OCI-LY1 (cell line): ENCODE measurements at regions not wholly inside any gene's neighbourhood (a gene's known extent, or its start where the extent isn't known, plus 50 kb on each side); places are given as distances from the start of the nearest gene placed in this dataset.
A peak's percentile ranks its signal among the peaks of the same experiment; 100 is the strongest.
"Not testable (repeated sequence)": the region's sequence is repeated elsewhere in the genome, so short reads cannot be mapped to it uniquely, and the experiment has no call there.

Experiments
- H2AFZ ChIP-seq: fragments of 200-600 bp; sonication (generic), shearing (Covaris generic); 2 replicates; pipeline ENCODE4 v1.6.0; 2014; ENCODE audit warnings: antibody characterized with exemption, mild to moderate bottlenecking, low read length
- H3F3A ChIP-seq: fragments of 200-600 bp; sonication (generic), shearing (Covaris generic); 2 replicates; pipeline ENCODE4 v1.6.0; 2014; ENCODE audit warnings: mild to moderate bottlenecking, antibody characterized with exemption, low read length, moderate library complexity; ENCODE audit not compliant: insufficient read depth
- H3K27ac ChIP-seq: fragments of 200-600 bp; sonication (generic); 2 replicates; pipeline ENCODE4 v1.5.1; 2014; ENCODE audit warnings: low read length, mixed run types, mild to moderate bottlenecking, low read depth; ENCODE audit not compliant: poor library complexity, severe bottlenecking
- H3K27me3 ChIP-seq: fragments of 200-600 bp; sonication (generic); 2 replicates; pipeline ENCODE4 v1.6.0; 2014; ENCODE audit warnings: antibody characterized with exemption, mild to moderate bottlenecking, low read length, moderate library complexity; ENCODE audit not compliant: insufficient read depth
- H3K36me3 ChIP-seq: fragments of 200-600 bp; sonication (generic); 2 replicates; pipeline ENCODE4 v1.6.1; 2014; ENCODE audit warnings: mild to moderate bottlenecking, antibody characterized with exemption, low read length, moderate library complexity, mixed read lengths; ENCODE audit not compliant: insufficient read depth
- H3K4me1 ChIP-seq: fragments of 200-600 bp; sonication (generic); 2 replicates; pipeline ENCODE4 v1.5.1; 2014; ENCODE audit warnings: mild to moderate bottlenecking, low read length, moderate library complexity; ENCODE audit not compliant: insufficient read depth, severe bottlenecking
- H3K4me2 ChIP-seq: fragments of 200-600 bp; sonication (generic), shearing (Covaris generic); 2 replicates; pipeline ENCODE4 v1.6.1; 2014; ENCODE audit warnings: low read length
- H3K4me3 ChIP-seq: fragments of 200-600 bp; sonication (generic); 2 replicates; pipeline ENCODE4 v1.5.1; 2014; ENCODE audit warnings: low read length, low read depth, mild to moderate bottlenecking, mixed read lengths; ENCODE audit not compliant: poor library complexity, severe bottlenecking
- H3K79me2 ChIP-seq: fragments of 200-600 bp; shearing (Covaris generic); 2 replicates; pipeline ENCODE4 v1.6.1; 2016; ENCODE audit warnings: mixed run types, low read length, mixed read lengths; ENCODE audit not compliant: insufficient read depth
- H3K9ac ChIP-seq: fragments of 200-600 bp; sonication (generic), shearing (Covaris generic); 2 replicates; pipeline ENCODE4 v1.6.1; 2014; ENCODE audit warnings: mild to moderate bottlenecking, low read length, mixed read lengths
- H3K9me2 ChIP-seq: fragments of 200-600 bp; sonication (generic), shearing (Covaris generic); 2 replicates; pipeline ENCODE4 v1.6.1; 2014; ENCODE audit warnings: low read depth, mild to moderate bottlenecking, low read length, mixed read lengths
- H3K9me3 ChIP-seq: fragments of 200-600 bp; shearing (Covaris generic); 2 replicates; pipeline ENCODE4 v1.6.1; 2014; ENCODE audit warnings: low read length, mixed read lengths
- H4K20me1 ChIP-seq: fragments of 200-600 bp; sonication (generic), shearing (Covaris generic); 2 replicates; pipeline ENCODE4 v1.6.0; 2016; ENCODE audit warnings: mild to moderate bottlenecking, low read length; ENCODE audit not compliant: insufficient read depth
- EZH2 ChIP-seq: fragments of 200-600 bp; sonication (generic), shearing (Covaris generic); IDR thresholded peaks from 2 replicates; pipeline ENCODE4 v1.8.0; 2017; ENCODE audit warnings: borderline replicate concordance, mixed run types, mild to moderate bottlenecking, antibody characterized with exemption, low read length, moderate library complexity, mixed read lengths
- TF ChIP-seq, protein P1 (sequence below): fragments of 200-600 bp; sonication (generic), shearing (Covaris generic); IDR thresholded peaks from 2 replicates; pipeline ENCODE4 v1.5.1; 2017; ENCODE audit warnings: mild to moderate bottlenecking, antibody characterized with exemption, low read length, moderate library complexity, mixed read lengths

DNA sequence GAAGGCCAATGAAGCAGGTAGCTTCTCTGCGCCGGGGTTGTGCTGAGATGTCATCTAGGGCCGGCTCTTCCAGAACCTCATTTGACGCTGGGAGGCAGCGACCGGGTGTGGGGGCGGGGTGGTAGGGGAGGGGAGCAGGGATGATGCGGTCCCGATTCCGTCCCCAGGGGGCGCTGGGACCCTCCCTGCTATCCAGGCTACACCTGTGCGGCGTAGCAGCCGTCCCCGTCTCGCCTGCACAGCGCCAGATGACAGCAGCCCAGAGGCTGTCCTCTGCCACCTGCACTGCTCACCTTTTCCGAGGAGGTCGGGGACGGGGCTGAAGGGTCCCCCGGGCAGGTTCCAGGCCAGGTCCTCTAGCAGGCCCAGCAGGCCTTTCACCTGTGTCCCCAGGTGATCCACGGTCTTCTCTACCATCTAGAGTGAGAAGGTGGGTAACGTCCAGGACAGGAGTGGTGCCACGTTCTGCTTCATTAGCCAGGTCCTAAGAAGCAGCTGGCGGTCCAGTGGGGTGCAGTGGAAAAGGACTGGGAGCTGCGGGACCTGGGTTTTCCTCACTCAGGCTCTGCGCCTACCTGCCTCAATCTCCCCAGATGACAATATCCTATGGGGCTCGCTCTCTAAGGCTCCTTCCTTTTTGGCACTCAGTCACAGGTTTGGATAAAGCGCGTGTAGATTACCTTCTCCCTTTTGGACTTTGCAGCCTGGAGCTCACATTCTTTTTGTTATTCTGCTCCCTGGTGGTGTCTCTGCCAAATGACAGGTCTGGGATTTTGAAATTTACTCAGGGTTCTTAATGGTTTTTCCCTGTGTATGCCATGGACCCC is 56.0 kb upstream of the RAB6C start:
- Histone ChIP-seq H3K36me3 (no peaks in the 10 kb centered on the region), H3K27ac (no peak overlapping the region), H3K4me1 (no peaks in the 10 kb centered on the region), H2AFZ (no peak overlapping the region), H3K79me2 (no peaks in the 10 kb centered on the region), H3K9ac (no peak overlapping the region), H3K27me3 (no peaks in the 10 kb centered on the region), H4K20me1 (no peaks in the 10 kb centered on the region), H3K9me2 (no peaks in the 10 kb centered on the region), H3K4me2 (no peak overlapping the region), H3K4me3 (no peak overlapping the region), H3F3A (no peaks in the 10 kb centered on the region), H3K9me3 (peaks cover 7% of the 10 kb centered on the region; the same call in 1 of the 2 replicates)
- no peak for TF ChIP-seq EZH2
- TF ChIP-seq, protein P1, sequence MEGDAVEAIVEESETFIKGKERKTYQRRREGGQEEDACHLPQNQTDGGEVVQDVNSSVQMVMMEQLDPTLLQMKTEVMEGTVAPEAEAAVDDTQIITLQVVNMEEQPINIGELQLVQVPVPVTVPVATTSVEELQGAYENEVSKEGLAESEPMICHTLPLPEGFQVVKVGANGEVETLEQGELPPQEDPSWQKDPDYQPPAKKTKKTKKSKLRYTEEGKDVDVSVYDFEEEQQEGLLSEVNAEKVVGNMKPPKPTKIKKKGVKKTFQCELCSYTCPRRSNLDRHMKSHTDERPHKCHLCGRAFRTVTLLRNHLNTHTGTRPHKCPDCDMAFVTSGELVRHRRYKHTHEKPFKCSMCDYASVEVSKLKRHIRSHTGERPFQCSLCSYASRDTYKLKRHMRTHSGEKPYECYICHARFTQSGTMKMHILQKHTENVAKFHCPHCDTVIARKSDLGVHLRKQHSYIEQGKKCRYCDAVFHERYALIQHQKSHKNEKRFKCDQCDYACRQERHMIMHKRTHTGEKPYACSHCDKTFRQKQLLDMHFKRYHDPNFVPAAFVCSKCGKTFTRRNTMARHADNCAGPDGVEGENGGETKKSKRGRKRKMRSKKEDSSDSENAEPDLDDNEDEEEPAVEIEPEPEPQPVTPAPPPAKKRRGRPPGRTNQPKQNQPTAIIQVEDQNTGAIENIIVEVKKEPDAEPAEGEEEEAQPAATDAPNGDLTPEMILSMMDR = peak; percentile 17; the same call in 1 of the 2 replicates

DNA sequence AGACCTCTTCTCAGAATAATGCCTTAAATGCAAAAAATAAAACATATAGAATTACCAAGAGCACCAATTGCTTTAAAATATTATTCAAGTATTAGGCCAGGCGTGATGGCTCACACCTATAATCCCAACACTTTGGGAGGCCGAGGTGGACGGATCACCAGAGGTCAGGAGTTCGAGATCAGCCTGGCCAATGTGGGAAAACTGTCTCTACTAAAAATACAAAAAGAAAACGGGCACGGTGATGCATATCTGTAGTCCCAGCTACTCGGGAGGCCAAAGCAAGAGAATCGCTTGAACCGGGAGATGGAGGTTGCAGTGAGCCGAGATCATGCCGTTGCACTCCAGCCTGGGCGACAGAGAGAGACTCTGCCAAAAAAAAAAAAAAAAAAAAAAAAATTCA is 55.4 kb upstream of the RAB6C start:
- H3K4me1 ChIP-seq, H3K36me3 ChIP-seq, H3F3A ChIP-seq, H3K4me2 ChIP-seq, H3K9me2 ChIP-seq, H3K9ac ChIP-seq, H2AFZ ChIP-seq, H3K4me3 ChIP-seq, H3K9me3 ChIP-seq, H3K27me3 ChIP-seq, H3K27ac ChIP-seq, H4K20me1 ChIP-seq, H3K79me2 ChIP-seq: not testable (repeated sequence)

DNA sequence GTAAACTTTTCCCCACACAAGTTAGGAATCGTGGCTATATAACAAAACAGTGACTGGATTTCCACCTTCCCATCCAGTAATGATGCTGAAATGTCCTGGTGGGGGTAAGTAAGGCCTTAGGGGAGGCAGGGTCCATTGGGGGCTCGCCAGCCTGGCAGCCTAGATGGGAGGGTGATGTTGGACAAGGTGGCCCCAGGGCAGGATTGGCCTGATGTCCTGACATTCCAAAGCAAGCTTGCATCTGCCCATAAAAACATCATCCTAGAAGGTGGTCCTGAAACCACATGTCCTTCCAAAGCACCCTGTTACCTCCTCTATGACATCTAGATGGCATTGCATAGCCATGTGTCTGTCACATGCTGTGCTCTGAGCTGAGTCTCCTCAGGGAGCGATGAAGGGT is 54.1 kb upstream of the RAB6C start:
- Histone ChIP-seq H3K27me3 (no peaks in the 10 kb centered on the region), H4K20me1 (no peaks in the 10 kb centered on the region), H3K79me2 (no peaks in the 10 kb centered on the region), H3K9me2 (no peaks in the 10 kb centered on the region), H3K4me2 (no peak overlapping the region), H3K36me3 (no peaks in the 10 kb centered on the region), H3K9ac (no peak overlapping the region), H3K4me3 (no peak overlapping the region), H3K27ac (no peak overlapping the region), H3F3A (no peaks in the 10 kb centered on the region), H3K9me3 (no peaks in the 10 kb centered on the region), H2AFZ (no peak overlapping the region), H3K4me1 (no peaks in the 10 kb centered on the region)
- TF ChIP-seq EZH2 = no peak
- TF ChIP-seq, protein P1 = no peak

DNA sequence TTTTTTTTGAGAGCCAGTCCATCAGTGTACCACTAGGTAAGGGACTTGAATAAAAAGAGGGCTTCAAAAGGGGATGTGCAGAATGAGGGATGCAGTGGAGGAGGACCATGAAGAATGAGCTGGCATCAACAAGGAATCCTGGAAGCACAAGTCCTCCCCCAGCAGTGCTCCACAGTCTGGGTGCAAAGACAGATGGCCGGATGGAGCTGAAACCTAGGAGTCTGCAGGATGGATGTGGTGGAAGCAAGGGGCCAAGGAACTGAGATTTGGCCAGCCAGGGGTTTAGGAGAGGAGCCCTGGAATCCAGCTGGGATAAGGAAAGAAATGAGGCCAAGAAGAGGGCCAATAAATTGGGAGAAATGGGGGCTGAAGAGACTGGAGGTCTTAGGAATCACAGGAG is 51.8 kb upstream of the RAB6C start:
- Histone ChIP-seq H3K4me3 (no peak overlapping the region), H2AFZ (no peak overlapping the region), H3K79me2 (no peaks in the 10 kb centered on the region), H4K20me1 (no peaks in the 10 kb centered on the region), H3K27me3 (no peaks in the 10 kb centered on the region), H3K4me2 (no peak overlapping the region), H3F3A (no peaks in the 10 kb centered on the region), H3K9me3 (no peaks in the 10 kb centered on the region), H3K4me1 (no peaks in the 10 kb centered on the region), H3K36me3 (no peaks in the 10 kb centered on the region), H3K9ac (no peak overlapping the region), H3K9me2 (no peaks in the 10 kb centered on the region), H3K27ac (no peak overlapping the region)
- TF ChIP-seq, protein P1 = no peak
- TF ChIP-seq EZH2 = no peak
